Prostate gland (tissue), 2 donors: ENCODE measurements at regions not wholly inside any gene's neighbourhood (a gene's known extent, or its start where the extent isn't known, plus 50 kb on each side); places are given as distances from the start of the nearest gene placed in this dataset.

ENCODE experiments used
- CTCF ChIP-seq, 4 experiments: fragments of 200-600 bp in 2 of 4; fragments of 450-650 bp in 2 of 4; sonication (generic) in 2 of 4; IDR thresholded peaks; 1 replicate in 3 of 4; 2 replicates in 1 of 4; pipeline ENCODE4 v1.5.1; 2016 to 2019; ENCODE audit warnings: antibody characterized with exemption in 4 of 4, mild to moderate bottlenecking in 2 of 4, moderate library complexity in 2 of 4
- POLR2AphosphoS5 ChIP-seq: sonication (generic); formaldehyde crosslinking; IDR thresholded peaks from one replicate; pipeline ENCODE4 v1.6.1; 2017; ENCODE audit warnings: antibody characterized with exemption

GRCh38 chr2:123101434-123101833, 923.7 kb upstream of the CNTNAP5 start:
- no peak for TF ChIP-seq CTCF (IDR thresholded peaks at IDR 0.05)
- no peak for TF ChIP-seq POLR2AphosphoS5
